Nephron progenitor cell (in vitro differentiated cells): ENCODE measurements at regions not wholly inside any gene's neighbourhood (a gene's known extent, or its start where the extent isn't known, plus 50 kb on each side); places are given as distances from the start of the nearest gene placed in this dataset.
A peak's percentile ranks its signal among the peaks of the same experiment; 100 is the strongest.

Experiments used
- DNase-seq: peaks from one replicate; pipeline ENCODE4 v3.0.0; 2021
- H3K27ac Mint-ChIP-seq: 2 replicates; pipeline ENCODE4 v1.8.0; 2021; ENCODE audit warnings: mild to moderate bottlenecking, moderate library complexity, mixed read lengths
- H3K27me3 Mint-ChIP-seq: 2 replicates; pipeline ENCODE4 v1.8.0; 2021; ENCODE audit warnings: mild to moderate bottlenecking, low read depth, mixed read lengths; ENCODE audit not compliant: poor library complexity
- H3K36me3 Mint-ChIP-seq: 2 replicates; pipeline ENCODE4 v1.8.0; 2021; ENCODE audit warnings: low read depth, mixed read lengths
- H3K4me1 Mint-ChIP-seq: 2 replicates; pipeline ENCODE4 v1.8.0; 2021; ENCODE audit warnings: mixed read lengths
- H3K4me3 Mint-ChIP-seq: 2 replicates; pipeline ENCODE4 v1.8.0; 2021; ENCODE audit warnings: mild to moderate bottlenecking, moderate library complexity, mixed read lengths
- H3K9me3 Mint-ChIP-seq: 2 replicates; pipeline ENCODE4 v1.8.0; 2021; ENCODE audit warnings: mild to moderate bottlenecking, moderate library complexity, mixed read lengths
- TF ChIP-seq, protein P1 (sequence below): fragments of 200-600 bp; sonication (generic); IDR thresholded peaks from 2 replicates; pipeline ENCODE4 v1.5.0; 2021; ENCODE audit warnings: antibody characterized with exemption

GRCh38 chr13:84294576-84294975, 412.3 kb upstream of the SLITRK1 start:
- no peaks in the 10 kb centered on the region for H3K36me3 Mint-ChIP-seq
- H3K27ac Mint-ChIP-seq: no peak overlapping the region
- TF ChIP-seq, protein P1, sequence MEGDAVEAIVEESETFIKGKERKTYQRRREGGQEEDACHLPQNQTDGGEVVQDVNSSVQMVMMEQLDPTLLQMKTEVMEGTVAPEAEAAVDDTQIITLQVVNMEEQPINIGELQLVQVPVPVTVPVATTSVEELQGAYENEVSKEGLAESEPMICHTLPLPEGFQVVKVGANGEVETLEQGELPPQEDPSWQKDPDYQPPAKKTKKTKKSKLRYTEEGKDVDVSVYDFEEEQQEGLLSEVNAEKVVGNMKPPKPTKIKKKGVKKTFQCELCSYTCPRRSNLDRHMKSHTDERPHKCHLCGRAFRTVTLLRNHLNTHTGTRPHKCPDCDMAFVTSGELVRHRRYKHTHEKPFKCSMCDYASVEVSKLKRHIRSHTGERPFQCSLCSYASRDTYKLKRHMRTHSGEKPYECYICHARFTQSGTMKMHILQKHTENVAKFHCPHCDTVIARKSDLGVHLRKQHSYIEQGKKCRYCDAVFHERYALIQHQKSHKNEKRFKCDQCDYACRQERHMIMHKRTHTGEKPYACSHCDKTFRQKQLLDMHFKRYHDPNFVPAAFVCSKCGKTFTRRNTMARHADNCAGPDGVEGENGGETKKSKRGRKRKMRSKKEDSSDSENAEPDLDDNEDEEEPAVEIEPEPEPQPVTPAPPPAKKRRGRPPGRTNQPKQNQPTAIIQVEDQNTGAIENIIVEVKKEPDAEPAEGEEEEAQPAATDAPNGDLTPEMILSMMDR: no peak
- no peak overlapping the region for H3K4me3 Mint-ChIP-seq
- DNase-seq: no peak
- H3K4me1 Mint-ChIP-seq: no peaks in the 10 kb centered on the region
- no peaks in the 10 kb centered on the region for H3K27me3 Mint-ChIP-seq
- no peaks in the 10 kb centered on the region for H3K9me3 Mint-ChIP-seq

DNA sequence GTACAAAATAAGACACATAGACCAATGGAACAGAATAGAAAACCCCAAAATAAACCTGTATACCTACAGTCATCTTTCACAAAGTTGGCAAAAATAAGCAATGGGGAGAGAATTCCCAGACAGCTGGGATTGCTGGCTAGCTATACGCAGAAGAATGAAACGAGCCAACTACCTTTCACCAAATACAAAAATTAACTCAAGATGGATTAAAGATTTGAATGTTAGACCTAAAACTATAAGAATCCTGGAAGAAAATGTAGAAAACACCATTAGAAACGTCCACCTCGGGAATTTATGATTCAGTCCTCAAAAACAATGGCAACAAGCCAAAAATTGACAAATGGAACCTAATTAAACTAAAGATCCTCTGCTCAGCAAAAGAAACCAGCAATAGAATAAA, 408.1 kb upstream of the SLITRK1 start:
- Mint-ChIP-seq H3K27me3 (no peaks in the 10 kb centered on the region), H3K9me3 (no peaks in the 10 kb centered on the region), H3K27ac (no peak overlapping the region), H3K36me3 (no peaks in the 10 kb centered on the region), H3K4me3 (no peak overlapping the region), H3K4me1 (no peaks in the 10 kb centered on the region)
- TF ChIP-seq, protein P1: no peak
- DNase-seq: no peak

GRCh38 chr13:84279166-84279565, 396.9 kb upstream of the SLITRK1 start:
- no peak overlapping the region for H3K4me3 Mint-ChIP-seq
- H3K27ac Mint-ChIP-seq: no peak overlapping the region
- H3K9me3 Mint-ChIP-seq: no peaks in the 10 kb centered on the region
- H3K27me3 Mint-ChIP-seq: no peaks in the 10 kb centered on the region
- no peaks in the 10 kb centered on the region for H3K4me1 Mint-ChIP-seq
- TF ChIP-seq, protein P1: no peak
- no peaks in the 10 kb centered on the region for H3K36me3 Mint-ChIP-seq
- no peak for DNase-seq

DNA sequence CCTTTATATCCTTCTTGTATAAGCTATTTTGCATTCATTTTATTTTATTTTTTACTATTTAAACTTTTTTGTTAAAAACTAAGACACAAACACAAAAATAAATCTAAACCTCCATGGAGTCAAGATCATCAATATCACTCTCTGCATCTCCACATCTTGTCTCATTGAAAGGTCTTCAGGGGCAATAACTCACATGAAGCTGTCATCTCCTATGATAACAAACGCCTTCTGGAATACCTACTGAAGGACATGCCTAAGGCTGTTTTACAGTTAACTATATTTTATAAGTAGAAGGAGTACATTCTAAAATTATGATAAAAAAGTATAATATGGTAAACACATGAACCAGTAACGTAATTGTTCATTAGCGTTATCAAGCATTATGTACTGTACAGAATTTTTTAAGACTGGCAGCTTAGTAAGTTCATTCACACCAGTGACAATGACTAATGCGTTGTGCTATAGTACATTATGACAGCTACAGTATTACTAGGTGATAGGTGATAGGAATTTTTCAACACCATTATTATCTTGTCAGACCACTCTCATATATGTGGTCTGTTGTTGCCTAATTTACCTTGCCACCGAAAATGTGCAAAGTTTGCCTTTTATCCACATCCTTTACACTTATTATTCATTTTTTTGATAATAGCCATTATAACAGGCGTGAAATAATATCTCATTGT, 390.7 kb upstream of the SLITRK1 start:
- H3K27ac Mint-ChIP-seq: no peak overlapping the region
- H3K4me3 Mint-ChIP-seq: no peak overlapping the region
- no peak for DNase-seq
- no peaks in the 10 kb centered on the region for H3K4me1 Mint-ChIP-seq
- TF ChIP-seq, protein P1: no peak
- no peaks in the 10 kb centered on the region for H3K36me3 Mint-ChIP-seq
- H3K9me3 Mint-ChIP-seq: no peaks in the 10 kb centered on the region
- no peaks in the 10 kb centered on the region for H3K27me3 Mint-ChIP-seq

GRCh38 chr13:84265257-84265764, 383.0 kb upstream of the SLITRK1 start:
- Mint-ChIP-seq H3K27me3 (no peaks in the 10 kb centered on the region), H3K4me3 (no peak overlapping the region), H3K4me1 (peaks cover 9% of the 10 kb centered on the region), H3K36me3 (no peaks in the 10 kb centered on the region), H3K9me3 (no peaks in the 10 kb centered on the region), H3K27ac (peak overlapping the region; percentile 21)
- no peak for DNase-seq
- TF ChIP-seq, protein P1: no peak
